ENCODE measurements at regions not wholly inside any gene's neighbourhood (a gene's known extent, or its start where the extent isn't known, plus 50 kb on each side); places are given as distances from the start of the nearest gene placed in this dataset.

DNA sequence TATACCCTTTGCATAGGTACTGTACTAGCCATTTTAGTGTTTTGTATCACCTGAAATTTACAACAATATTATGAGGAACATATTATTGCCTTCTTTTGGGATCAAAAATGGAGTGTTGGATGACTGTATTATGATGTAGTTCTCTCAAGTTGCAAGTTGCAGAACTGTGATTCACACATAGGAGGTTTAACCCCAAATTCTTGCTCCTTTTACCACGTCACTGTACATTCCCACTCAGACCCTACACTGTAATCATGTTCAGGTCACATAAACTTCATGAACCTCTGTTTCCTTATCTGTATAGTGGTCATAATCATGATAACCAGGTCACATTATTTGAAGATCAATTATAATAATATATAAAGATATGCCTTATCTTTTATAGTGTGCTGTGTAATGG is 925.1 kb upstream of the TENM4 start:
- TF ChIP-seq, protein P1, sequence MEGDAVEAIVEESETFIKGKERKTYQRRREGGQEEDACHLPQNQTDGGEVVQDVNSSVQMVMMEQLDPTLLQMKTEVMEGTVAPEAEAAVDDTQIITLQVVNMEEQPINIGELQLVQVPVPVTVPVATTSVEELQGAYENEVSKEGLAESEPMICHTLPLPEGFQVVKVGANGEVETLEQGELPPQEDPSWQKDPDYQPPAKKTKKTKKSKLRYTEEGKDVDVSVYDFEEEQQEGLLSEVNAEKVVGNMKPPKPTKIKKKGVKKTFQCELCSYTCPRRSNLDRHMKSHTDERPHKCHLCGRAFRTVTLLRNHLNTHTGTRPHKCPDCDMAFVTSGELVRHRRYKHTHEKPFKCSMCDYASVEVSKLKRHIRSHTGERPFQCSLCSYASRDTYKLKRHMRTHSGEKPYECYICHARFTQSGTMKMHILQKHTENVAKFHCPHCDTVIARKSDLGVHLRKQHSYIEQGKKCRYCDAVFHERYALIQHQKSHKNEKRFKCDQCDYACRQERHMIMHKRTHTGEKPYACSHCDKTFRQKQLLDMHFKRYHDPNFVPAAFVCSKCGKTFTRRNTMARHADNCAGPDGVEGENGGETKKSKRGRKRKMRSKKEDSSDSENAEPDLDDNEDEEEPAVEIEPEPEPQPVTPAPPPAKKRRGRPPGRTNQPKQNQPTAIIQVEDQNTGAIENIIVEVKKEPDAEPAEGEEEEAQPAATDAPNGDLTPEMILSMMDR (conservative IDR thresholded peaks at IDR 0.05) = no peak
- H4K91ac ChIP-seq (ENCODE audit: insufficient read length, low read depth, low read length) = no peak overlapping the region
- no peak overlapping the region for H3K27ac Mint-ChIP-seq
- H3K4me1 ChIP-seq (ENCODE audit: insufficient read depth, low read length) = no peaks in the 10 kb centered on the region
- no peaks in the 10 kb centered on the region for H3K27me3 ChIP-seq (ENCODE audit: insufficient read depth, low read length)
- no peak overlapping the region for H3K4ac ChIP-seq (ENCODE audit: low read depth, low read length)
- no peak overlapping the region for H3K56ac ChIP-seq (ENCODE audit: insufficient read length, low read depth, low read length)
- no peak overlapping the region for H3T11ph ChIP-seq (ENCODE audit: low read length)
- no peak overlapping the region for H2BK12ac ChIP-seq (ENCODE audit: insufficient read length, low read depth, low read length)
- no peak overlapping the region for H2BK120ac ChIP-seq (ENCODE audit: low read depth, low read length, poor library complexity, severe bottlenecking)
- no peak overlapping the region for H3K4me2 ChIP-seq (ENCODE audit: insufficient read depth, insufficient read length, low read length)
- no peak overlapping the region for H3K9ac ChIP-seq (ENCODE audit: extremely low read depth, insufficient read length, low read length)
- H3K27me3 Mint-ChIP-seq (ENCODE audit: low read depth) = no peaks in the 10 kb centered on the region
- H3K23me2 ChIP-seq (ENCODE audit: insufficient read length, low read depth, low read length, poor library complexity, severe bottlenecking) = no peaks in the 10 kb centered on the region
- no peak for DNase-seq
- no peaks in the 10 kb centered on the region for H4K20me1 ChIP-seq (ENCODE audit: control insufficient read depth, insufficient read depth, insufficient read length)
- no peak overlapping the region for H2BK15ac ChIP-seq (ENCODE audit: low read depth, low read length)
- no peak overlapping the region for H2AK5ac ChIP-seq (ENCODE audit: insufficient read length, low read length)
- no peak overlapping the region for H2AFZ ChIP-seq (ENCODE audit: low read length)
- no peaks in the 10 kb centered on the region for H3K79me2 ChIP-seq (ENCODE audit: insufficient read depth, low read length)
- H3K9me3 ChIP-seq (ENCODE audit: control insufficient read depth, low read depth, low read length) = no peaks in the 10 kb centered on the region
- no peak overlapping the region for H3K14ac ChIP-seq (ENCODE audit: insufficient read depth, low read length)
- H3K23ac ChIP-seq (ENCODE audit: insufficient read length, low read depth, low read length) = no peak overlapping the region
- H4K5ac ChIP-seq (ENCODE audit: insufficient read length, low read depth, low read length) = no peak overlapping the region
- H3K9me3 Mint-ChIP-seq = no peaks in the 10 kb centered on the region
- H3K18ac ChIP-seq (ENCODE audit: insufficient read length, low read depth, low read length) = no peak overlapping the region
- no peak overlapping the region for H3K27ac ChIP-seq (ENCODE audit: insufficient read length, low read depth, low read length)
- no peak overlapping the region for H3K4me3 Mint-ChIP-seq
- H3K4me1 Mint-ChIP-seq = no peaks in the 10 kb centered on the region; a peak in 1 of 4 replicates
- H2BK20ac ChIP-seq (ENCODE audit: low read depth, low read length, poor library complexity, severe bottlenecking) = no peak overlapping the region
- WGBS (ENCODE audit: extremely low coverage, insufficient read length, low lambda C conversion rate) = no CpG with 5 or more reads among the region's 1 CpG
- H3K79me1 ChIP-seq (ENCODE audit: insufficient read depth, low read depth, low read length, poor library complexity, severe bottlenecking) = no peaks in the 10 kb centered on the region
- no peak overlapping the region for H4K8ac ChIP-seq (replicated peaks; ENCODE audit: insufficient read length, low read depth, low read length)
- H2BK5ac ChIP-seq (ENCODE audit: insufficient read length, low read length) = no peak overlapping the region
- H3K36me3 Mint-ChIP-seq (ENCODE audit: insufficient read depth in 1 of 3, low read depth in 3 of 3) = no peaks in the 10 kb centered on the region

All from H9 (cell line).